ENCODE measurements at regions not wholly inside any gene's neighbourhood (a gene's known extent, or its start where the extent isn't known, plus 50 kb on each side); places are given as distances from the start of the nearest gene placed in this dataset.

- dilution Hi-C loops (cut with MboI; ENCODE audit: extremely low pct_ligation_motif_present, low sequenced_read_pairs) = no loop called here
- Histone ChIP-seq H2AFZ (ENCODE audit: control insufficient read depth, low read length) (no peak overlapping the region), H3K27me3 (ENCODE audit: control insufficient read depth, extremely low read depth, insufficient read depth, low read length) (no peaks in the 10 kb centered on the region), H4K20me1 (ENCODE audit: control insufficient read depth, extremely low read depth, insufficient read depth, low read length) (no peaks in the 10 kb centered on the region), H3K36me3 (ENCODE audit: control insufficient read depth in 2 of 2, extremely low read depth in 1 of 2, insufficient read depth in 2 of 2, low read length in 2 of 2) (no peaks in the 10 kb centered on the region), H3K9ac (ENCODE audit: control insufficient read depth, extremely low read depth, insufficient read depth, low read length) (no peak overlapping the region), H3K4me2 (ENCODE audit: control insufficient read depth, extremely low read depth, insufficient read depth, low read depth, low read length) (no peak overlapping the region), H3K79me2 (ENCODE audit: control insufficient read depth, insufficient read depth, low read length) (no peaks in the 10 kb centered on the region), H3K9me3 (ENCODE audit: control insufficient read depth, low read depth, low read length) (no peaks in the 10 kb centered on the region), H3K4me1 (ENCODE audit: control insufficient read depth, extremely low read depth, insufficient read depth, low read length) (no peaks in the 10 kb centered on the region), H3K4me3 (ENCODE audit: control insufficient read depth in 2 of 3, extremely low read depth in 1 of 3, insufficient read depth in 2 of 3, low read depth in 1 of 3, low read length in 3 of 3) (no peak overlapping the region), H3K27ac (ENCODE audit: control insufficient read depth, insufficient read depth, low read length) (no peak overlapping the region), H3K9me1 (ENCODE audit: control insufficient read depth, extremely low read depth, insufficient read depth, low read length) (no peaks in the 10 kb centered on the region)
- FAIRE-seq = no peak
- no peak for DNase-seq (ENCODE audit: low read depth, low spot score)
- TF ChIP-seq EZH2 (IDR thresholded peaks at IDR 0.05; ENCODE audit: low read length) (no peak), CTCF (optimal IDR thresholded peaks at IDR 0.05 in 1 of 3, IDR thresholded peaks at IDR 0.05 in 1 of 3, conservative IDR thresholded peaks at IDR 0.05 in 1 of 3; ENCODE audit: extremely low read depth in 1 of 3, insufficient read depth in 2 of 3, low read length in 3 of 3) (no peak)
Measured at GRCh38 chr4:187193141-187193540, 469.5 kb upstream of the FAT1 start.

GRCh38 chr4:187204389-187204918 is 480.8 kb upstream of the FAT1 start:
- TF ChIP-seq CTCF (optimal IDR thresholded peaks at IDR 0.05 in 1 of 3, IDR thresholded peaks at IDR 0.05 in 1 of 3, conservative IDR thresholded peaks at IDR 0.05 in 1 of 3; ENCODE audit: extremely low read depth in 1 of 3, insufficient read depth in 2 of 3, low read length in 3 of 3) (no peak), EZH2 (IDR thresholded peaks at IDR 0.05; ENCODE audit: low read length) (no peak)
- FAIRE-seq (no peak), DNase-seq (ENCODE audit: low read depth, low spot score) (no peak)

More at GRCh38 chr4:187204389-187204918, 480.8 kb upstream of the FAT1 start:
- no peaks in the 10 kb centered on the region for H3K27me3 ChIP-seq (ENCODE audit: control insufficient read depth, extremely low read depth, insufficient read depth, low read length)
- H3K4me2 ChIP-seq (ENCODE audit: control insufficient read depth, extremely low read depth, insufficient read depth, low read depth, low read length) = no peak overlapping the region
- H3K36me3 ChIP-seq (ENCODE audit: control insufficient read depth in 2 of 2, extremely low read depth in 1 of 2, insufficient read depth in 2 of 2, low read length in 2 of 2) = no peaks in the 10 kb centered on the region
- no peaks in the 10 kb centered on the region for H4K20me1 ChIP-seq (ENCODE audit: control insufficient read depth, extremely low read depth, insufficient read depth, low read length)
- no peaks in the 10 kb centered on the region for H3K9me1 ChIP-seq (ENCODE audit: control insufficient read depth, extremely low read depth, insufficient read depth, low read length)
- no peaks in the 10 kb centered on the region for H3K79me2 ChIP-seq (ENCODE audit: control insufficient read depth, insufficient read depth, low read length)
- no peak overlapping the region for H3K9ac ChIP-seq (ENCODE audit: control insufficient read depth, extremely low read depth, insufficient read depth, low read length)
- dilution Hi-C loops (cut with MboI; ENCODE audit: extremely low pct_ligation_motif_present, low sequenced_read_pairs) = no loop called here
- no peak overlapping the region for H2AFZ ChIP-seq (ENCODE audit: control insufficient read depth, low read length)
- peaks cover 3% of the 10 kb centered on the region for H3K9me3 ChIP-seq (ENCODE audit: control insufficient read depth, low read depth, low read length)
- H3K4me1 ChIP-seq (ENCODE audit: control insufficient read depth, extremely low read depth, insufficient read depth, low read length) = no peaks in the 10 kb centered on the region
- no peak overlapping the region for H3K27ac ChIP-seq (ENCODE audit: control insufficient read depth, insufficient read depth, low read length)
- no peak overlapping the region for H3K4me3 ChIP-seq (ENCODE audit: control insufficient read depth in 2 of 3, extremely low read depth in 1 of 3, insufficient read depth in 2 of 3, low read depth in 1 of 3, low read length in 3 of 3)
